Panc1 (cell line): ENCODE measurements at regions not wholly inside any gene's neighbourhood (a gene's known extent, or its start where the extent isn't known, plus 50 kb on each side); places are given as distances from the start of the nearest gene placed in this dataset.

Source experiments
- POLR2AphosphoS5 ChIP-seq: IDR thresholded peaks from 2 replicates; pipeline ENCODE4 v1.6.1; 2012; ENCODE audit warnings: mild to moderate bottlenecking, low read depth, low read length, moderate library complexity
- TCF7L2 ChIP-seq: IDR thresholded peaks from 2 replicates; pipeline ENCODE4 v1.6.1; 2011; ENCODE audit warnings: mild to moderate bottlenecking, low read depth, low read length, inconsistent platforms
- TF ChIP-seq, protein P1 (sequence below): fragments of 450-650 bp; IDR thresholded peaks from 2 replicates; pipeline ENCODE4 v1.5.1; 2017; ENCODE audit warnings: mild to moderate bottlenecking
- TF ChIP-seq, protein P2 (sequence below), 2 experiments: IDR thresholded peaks; 2 replicates each; pipeline ENCODE4 v1.6.1; 2011 to 2012; ENCODE audit warnings: low read depth in 2 of 2, control low read depth in 1 of 2, low read length in 1 of 2, mild to moderate bottlenecking in 1 of 2, moderate library complexity in 1 of 2; ENCODE audit not compliant: insufficient read depth in 1 of 2

DNA sequence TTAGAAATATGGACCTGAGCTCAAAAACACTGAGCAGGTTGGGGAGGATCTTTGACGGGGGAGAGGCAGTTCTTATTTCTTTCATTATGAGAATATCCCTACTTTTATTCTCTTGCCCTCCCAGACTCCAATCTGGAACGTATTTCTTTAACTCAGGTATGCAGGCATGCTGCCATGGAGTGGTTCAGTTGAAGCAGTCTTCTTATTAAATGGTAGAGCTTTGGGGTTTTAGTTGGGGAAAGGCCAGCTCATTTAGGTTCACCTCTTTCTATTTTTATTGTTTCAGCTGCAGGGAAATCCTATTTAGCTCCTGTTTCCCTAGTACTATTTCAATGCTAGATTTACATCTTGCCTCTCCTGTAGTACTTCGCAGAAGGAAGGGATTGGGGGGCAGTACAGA lies 198.9 kb downstream of the TTLL7 start:
- TF ChIP-seq, protein P1, sequence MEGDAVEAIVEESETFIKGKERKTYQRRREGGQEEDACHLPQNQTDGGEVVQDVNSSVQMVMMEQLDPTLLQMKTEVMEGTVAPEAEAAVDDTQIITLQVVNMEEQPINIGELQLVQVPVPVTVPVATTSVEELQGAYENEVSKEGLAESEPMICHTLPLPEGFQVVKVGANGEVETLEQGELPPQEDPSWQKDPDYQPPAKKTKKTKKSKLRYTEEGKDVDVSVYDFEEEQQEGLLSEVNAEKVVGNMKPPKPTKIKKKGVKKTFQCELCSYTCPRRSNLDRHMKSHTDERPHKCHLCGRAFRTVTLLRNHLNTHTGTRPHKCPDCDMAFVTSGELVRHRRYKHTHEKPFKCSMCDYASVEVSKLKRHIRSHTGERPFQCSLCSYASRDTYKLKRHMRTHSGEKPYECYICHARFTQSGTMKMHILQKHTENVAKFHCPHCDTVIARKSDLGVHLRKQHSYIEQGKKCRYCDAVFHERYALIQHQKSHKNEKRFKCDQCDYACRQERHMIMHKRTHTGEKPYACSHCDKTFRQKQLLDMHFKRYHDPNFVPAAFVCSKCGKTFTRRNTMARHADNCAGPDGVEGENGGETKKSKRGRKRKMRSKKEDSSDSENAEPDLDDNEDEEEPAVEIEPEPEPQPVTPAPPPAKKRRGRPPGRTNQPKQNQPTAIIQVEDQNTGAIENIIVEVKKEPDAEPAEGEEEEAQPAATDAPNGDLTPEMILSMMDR, result no peak
- TF ChIP-seq TCF7L2, result no peak
- TF ChIP-seq POLR2AphosphoS5, result no peak
- TF ChIP-seq, protein P2, sequence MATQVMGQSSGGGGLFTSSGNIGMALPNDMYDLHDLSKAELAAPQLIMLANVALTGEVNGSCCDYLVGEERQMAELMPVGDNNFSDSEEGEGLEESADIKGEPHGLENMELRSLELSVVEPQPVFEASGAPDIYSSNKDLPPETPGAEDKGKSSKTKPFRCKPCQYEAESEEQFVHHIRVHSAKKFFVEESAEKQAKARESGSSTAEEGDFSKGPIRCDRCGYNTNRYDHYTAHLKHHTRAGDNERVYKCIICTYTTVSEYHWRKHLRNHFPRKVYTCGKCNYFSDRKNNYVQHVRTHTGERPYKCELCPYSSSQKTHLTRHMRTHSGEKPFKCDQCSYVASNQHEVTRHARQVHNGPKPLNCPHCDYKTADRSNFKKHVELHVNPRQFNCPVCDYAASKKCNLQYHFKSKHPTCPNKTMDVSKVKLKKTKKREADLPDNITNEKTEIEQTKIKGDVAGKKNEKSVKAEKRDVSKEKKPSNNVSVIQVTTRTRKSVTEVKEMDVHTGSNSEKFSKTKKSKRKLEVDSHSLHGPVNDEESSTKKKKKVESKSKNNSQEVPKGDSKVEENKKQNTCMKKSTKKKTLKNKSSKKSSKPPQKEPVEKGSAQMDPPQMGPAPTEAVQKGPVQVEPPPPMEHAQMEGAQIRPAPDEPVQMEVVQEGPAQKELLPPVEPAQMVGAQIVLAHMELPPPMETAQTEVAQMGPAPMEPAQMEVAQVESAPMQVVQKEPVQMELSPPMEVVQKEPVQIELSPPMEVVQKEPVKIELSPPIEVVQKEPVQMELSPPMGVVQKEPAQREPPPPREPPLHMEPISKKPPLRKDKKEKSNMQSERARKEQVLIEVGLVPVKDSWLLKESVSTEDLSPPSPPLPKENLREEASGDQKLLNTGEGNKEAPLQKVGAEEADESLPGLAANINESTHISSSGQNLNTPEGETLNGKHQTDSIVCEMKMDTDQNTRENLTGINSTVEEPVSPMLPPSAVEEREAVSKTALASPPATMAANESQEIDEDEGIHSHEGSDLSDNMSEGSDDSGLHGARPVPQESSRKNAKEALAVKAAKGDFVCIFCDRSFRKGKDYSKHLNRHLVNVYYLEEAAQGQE (IDR thresholded peaks at IDR 0.05; ENCODE audit: insufficient read depth in 1 of 2, low read depth in 2 of 2, low read length in 1 of 2), result no peak
